CD4-positive, alpha-beta T cell treated with Interleukin-6 at 100 ng/mL for 8 hours (primary cell): ENCODE measurements at regions not wholly inside any gene's neighbourhood (a gene's known extent, or its start where the extent isn't known, plus 50 kb on each side); places are given as distances from the start of the nearest gene placed in this dataset.

Experiments
- DNase-seq: peaks from one replicate; pipeline ENCODE4 v3.0.0-alpha.2; 2020; ENCODE audit warnings: mixed read lengths, low spot score

DNA sequence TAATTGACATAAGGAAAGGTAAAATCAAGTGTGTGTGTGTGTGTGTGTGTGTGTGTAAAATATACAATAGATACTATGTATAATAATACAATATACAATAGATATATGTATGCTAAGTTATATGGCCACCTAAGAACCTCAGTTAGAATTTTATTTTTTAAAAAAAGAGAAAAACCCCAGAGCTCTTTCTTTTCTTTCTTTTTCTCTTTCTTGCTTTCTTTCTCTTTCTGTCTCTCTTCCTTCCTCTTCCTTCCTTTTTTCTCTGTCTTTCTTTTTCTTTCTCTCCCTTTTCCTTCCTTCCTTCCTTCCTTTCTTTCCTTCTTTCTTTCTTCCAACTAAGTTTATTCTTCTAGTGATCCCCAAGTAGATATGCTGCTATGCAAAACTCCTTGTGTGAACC, 64.6 kb upstream of the FN1 start:
- no peak for DNase-seq

DNA sequence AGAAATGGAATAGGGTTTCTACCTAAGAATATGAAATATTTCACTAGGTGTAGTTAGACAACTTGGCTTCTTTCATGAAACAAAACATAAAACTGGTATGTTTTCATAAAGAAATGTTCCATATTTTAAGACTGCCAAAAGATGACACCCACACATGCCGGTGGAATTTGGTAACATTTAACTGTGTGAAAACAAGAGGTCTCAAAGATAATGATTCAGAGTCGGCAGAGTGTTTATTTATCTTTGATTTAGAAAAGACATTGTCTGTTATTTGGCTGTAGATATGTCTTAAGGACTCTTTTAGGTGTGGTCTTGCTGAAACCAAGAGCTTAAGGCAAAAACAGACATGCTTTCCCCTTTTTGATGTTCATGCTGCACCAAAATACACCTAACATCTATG, 63.5 kb upstream of the FN1 start:
- DNase-seq = no peak

DNA sequence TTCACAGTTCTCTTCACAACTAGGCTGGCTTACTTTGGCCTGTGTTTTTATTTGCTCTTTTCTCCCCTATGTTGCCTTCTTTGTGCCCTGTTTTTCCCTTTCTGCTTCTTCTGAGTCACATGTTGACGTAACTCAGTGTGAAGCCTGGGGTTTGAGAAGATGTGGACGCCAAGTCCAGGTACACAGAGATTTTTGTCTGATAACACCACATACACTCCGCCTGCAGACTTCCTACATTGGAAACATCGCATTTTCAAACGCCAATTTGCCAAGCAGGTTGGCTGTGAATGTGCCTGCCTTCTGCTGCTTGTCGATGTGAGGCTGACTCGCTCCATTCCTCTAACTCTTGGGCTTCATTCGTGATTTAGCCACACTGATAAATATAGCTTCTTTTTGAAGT, 62.6 kb upstream of the FN1 start:
- DNase-seq = no peak

DNA sequence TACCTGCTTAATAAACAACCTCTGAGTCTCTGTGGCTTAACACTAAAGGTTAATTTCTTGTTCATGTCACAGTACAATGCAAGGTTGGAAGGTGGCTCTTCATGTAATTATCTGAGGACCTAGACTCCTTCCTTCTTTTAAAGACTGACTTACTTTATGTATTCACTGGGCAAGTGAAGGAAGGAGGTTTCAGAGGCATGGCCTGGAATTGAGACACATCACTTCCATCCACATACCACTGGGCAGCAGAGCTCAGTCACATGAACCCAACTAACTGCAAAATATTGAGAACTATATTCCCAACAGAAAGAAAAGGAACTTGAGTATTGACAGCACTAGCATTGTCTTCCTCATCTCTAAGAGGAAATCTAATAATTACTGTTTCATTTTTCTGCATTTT, 57.5 kb upstream of the FN1 start:
- no peak for DNase-seq

DNA sequence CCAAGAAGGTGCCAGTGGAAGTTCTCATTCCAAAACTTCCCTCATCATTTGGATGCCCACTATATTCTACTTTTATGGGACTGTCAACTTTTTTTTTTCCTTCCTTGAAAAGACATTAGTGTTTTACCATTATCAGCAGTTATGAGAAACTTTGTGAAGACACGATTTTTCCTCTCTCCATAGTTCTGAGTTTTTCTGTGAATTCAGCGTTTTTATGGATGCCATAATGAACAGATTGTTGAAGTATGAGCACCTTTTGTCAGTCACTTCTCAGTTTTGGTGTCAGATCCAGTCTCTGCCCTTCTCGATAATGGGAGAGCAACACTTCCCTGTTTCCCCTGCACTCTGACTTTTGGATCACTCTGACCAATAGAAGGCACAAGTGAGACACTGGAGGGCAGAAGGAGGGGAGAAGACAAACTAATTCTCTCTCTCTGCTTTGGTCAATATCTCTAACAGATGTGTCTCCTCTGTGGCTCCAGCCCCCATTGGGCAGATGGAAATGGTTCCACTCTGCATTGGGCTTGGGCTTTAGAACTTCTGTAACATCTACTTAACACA, 53.5 kb upstream of the FN1 start:
- no peak for DNase-seq

DNA sequence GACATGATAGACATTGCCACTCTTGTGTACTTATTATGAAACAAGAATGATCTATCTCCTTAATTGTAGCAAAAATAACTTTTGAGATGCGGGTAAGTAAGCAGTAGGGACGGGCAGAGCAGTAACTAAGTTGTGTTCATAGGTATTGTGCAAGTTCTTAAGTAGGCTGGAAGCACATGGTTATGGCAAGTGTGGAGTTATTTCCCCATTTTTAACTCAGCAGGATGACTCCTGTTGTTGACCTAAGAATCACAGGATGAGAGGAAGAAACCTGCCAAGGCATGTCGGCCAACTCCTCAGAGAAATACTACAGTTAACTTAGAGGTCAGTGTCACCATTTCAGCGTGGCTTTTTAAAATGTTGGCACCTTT, 51.1 kb upstream of the FN1 start:
- DNase-seq = no peak

DNA sequence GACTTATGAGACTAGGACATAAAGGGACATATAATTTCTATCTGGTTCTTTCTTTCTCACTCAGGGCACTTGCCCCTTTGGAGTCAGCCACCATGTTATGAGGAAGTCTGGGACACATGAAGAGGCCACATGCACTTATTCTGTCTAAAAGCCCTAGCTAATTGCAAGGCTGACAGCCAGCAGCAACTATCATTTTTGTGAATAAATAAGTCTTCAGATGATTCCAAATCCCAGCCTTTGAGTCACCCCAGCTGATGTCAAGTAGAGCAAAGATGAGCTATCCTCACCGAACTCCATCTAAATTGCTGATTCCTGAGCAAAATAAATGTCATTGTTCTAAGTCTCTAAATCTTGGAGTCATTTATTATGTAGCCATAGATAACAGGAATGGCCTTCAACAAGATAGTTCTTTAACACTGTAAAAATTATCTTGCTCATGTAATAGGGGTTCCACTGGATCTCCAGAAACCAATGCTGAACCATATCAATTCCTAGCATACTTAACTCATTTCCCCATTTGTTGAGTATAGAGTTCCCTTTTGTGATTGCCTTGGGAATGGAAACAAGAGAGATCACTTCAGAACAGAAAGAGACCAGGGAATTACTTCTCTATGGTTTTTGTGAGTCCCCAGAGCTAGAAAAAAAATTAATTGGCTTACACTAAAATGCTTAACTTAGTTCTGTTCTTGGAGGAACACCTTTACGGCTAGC, 50.6 kb upstream of the FN1 start:
- DNase-seq = no peak
